Breast epithelium (tissue), 3 donors: ENCODE measurements at regions not wholly inside any gene's neighbourhood (a gene's known extent, or its start where the extent isn't known, plus 50 kb on each side); places are given as distances from the start of the nearest gene placed in this dataset.

Experiments
- POLR2A ChIP-seq: fragments of 450-650 bp; IDR thresholded peaks from one replicate; pipeline ENCODE4 v1.6.1; 2016; ENCODE audit warnings: antibody characterized with exemption, mild to moderate bottlenecking, moderate library complexity
- TF ChIP-seq, protein P1 (sequence below), 3 donors: fragments of 450-650 bp; IDR thresholded peaks; one replicate each; pipeline ENCODE4 v1.5.1; 2016 to 2017; ENCODE audit warnings: antibody characterized with exemption in 3 of 3, mild to moderate bottlenecking in 3 of 3, moderate library complexity in 3 of 3

- TF ChIP-seq, protein P1, sequence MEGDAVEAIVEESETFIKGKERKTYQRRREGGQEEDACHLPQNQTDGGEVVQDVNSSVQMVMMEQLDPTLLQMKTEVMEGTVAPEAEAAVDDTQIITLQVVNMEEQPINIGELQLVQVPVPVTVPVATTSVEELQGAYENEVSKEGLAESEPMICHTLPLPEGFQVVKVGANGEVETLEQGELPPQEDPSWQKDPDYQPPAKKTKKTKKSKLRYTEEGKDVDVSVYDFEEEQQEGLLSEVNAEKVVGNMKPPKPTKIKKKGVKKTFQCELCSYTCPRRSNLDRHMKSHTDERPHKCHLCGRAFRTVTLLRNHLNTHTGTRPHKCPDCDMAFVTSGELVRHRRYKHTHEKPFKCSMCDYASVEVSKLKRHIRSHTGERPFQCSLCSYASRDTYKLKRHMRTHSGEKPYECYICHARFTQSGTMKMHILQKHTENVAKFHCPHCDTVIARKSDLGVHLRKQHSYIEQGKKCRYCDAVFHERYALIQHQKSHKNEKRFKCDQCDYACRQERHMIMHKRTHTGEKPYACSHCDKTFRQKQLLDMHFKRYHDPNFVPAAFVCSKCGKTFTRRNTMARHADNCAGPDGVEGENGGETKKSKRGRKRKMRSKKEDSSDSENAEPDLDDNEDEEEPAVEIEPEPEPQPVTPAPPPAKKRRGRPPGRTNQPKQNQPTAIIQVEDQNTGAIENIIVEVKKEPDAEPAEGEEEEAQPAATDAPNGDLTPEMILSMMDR (IDR thresholded peaks at IDR 0.05): no peak
- no peak for TF ChIP-seq POLR2A
Measured at GRCh38 chr5:62093976-62094375, 212.0 kb upstream of the KIF2A start.
